ENCODE measurements at regions not wholly inside any gene's neighbourhood (a gene's known extent, or its start where the extent isn't known, plus 50 kb on each side); places are given as distances from the start of the nearest gene placed in this dataset.

- TF ChIP-seq CTCF (IDR thresholded peaks at IDR 0.05; ENCODE audit: insufficient read depth, low read length) (no peak), REST (IDR thresholded peaks at IDR 0.05; ENCODE audit: insufficient replicate concordance, low read depth) (no peak), POLR2AphosphoS5 (IDR thresholded peaks at IDR 0.05; ENCODE audit: low read depth) (no peak), GABPA (IDR thresholded peaks at IDR 0.05; ENCODE audit: low read depth) (no peak), SPI1 (IDR thresholded peaks at IDR 0.05; ENCODE audit: borderline replicate concordance, low read depth) (no peak)
Observed at GRCh38 chr2:128497461-128497860, 178.8 kb upstream of the HS6ST1 start.

Data from HL-60 (cell line).